ENCODE measurements at regions not wholly inside any gene's neighbourhood (a gene's known extent, or its start where the extent isn't known, plus 50 kb on each side); places are given as distances from the start of the nearest gene placed in this dataset.
"Not testable (repeated sequence)": the region's sequence is repeated elsewhere in the genome, so short reads cannot be mapped to it uniquely, and the experiment has no call there.

DNA sequence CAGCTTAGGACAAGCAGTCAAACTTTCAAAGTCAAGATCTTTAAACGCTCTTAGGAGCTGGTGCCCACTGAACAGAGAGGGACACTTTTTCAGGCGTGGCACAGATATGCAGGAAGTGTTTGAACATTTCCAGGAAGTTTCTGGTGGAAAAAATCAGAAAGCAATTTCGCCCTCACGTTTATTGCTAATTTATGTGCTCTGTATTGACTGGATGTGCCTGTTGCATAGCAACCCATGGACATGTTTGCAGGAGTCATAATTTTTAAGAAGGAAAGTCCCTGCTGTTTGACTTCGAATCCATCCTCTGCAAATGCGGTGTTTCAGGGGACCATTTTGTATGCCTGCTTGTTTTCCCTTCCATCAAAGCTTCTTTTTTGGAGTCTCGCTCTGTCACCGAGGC lies 239.9 kb upstream of the IRF2BP2 start:
- TF ChIP-seq, protein P1, sequence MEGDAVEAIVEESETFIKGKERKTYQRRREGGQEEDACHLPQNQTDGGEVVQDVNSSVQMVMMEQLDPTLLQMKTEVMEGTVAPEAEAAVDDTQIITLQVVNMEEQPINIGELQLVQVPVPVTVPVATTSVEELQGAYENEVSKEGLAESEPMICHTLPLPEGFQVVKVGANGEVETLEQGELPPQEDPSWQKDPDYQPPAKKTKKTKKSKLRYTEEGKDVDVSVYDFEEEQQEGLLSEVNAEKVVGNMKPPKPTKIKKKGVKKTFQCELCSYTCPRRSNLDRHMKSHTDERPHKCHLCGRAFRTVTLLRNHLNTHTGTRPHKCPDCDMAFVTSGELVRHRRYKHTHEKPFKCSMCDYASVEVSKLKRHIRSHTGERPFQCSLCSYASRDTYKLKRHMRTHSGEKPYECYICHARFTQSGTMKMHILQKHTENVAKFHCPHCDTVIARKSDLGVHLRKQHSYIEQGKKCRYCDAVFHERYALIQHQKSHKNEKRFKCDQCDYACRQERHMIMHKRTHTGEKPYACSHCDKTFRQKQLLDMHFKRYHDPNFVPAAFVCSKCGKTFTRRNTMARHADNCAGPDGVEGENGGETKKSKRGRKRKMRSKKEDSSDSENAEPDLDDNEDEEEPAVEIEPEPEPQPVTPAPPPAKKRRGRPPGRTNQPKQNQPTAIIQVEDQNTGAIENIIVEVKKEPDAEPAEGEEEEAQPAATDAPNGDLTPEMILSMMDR (IDR thresholded peaks at IDR 0.05) = no peak
- DNase-seq (ENCODE audit: low spot score) (no peak), ATAC-seq (ENCODE audit: low FRiP score) (no peak)

DNA sequence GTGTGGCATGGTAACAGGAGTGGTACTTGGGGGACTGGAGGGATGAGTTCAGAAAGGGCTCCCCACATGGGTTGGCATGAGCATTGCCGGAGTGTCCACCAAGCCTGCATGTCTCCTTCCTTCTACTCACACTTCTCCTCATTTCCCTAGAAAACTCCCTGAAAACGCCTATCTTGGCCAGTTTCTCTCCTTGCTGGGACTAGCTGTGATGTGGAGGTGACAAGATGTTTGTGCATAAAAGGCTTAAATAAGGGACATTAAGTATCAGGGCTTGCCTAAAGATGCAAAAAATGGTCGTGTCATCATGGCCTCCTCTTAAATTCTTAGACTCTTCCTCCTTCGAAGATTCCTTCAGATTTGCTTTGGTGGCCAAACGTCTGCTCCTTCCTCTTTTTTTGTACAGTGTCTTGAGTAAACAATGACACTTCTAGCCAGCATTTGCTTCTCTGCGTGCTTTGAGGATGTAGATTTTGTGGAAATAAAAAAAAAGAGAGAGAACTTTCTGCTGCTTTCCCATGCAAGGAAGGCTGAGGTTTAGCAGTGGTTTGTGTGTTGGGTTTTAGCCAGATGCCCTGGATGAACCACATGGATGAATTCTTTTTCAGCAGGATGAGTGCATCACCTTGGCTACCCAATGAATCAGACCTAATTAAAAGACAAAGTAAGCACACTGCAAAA lies 239.1 kb upstream of the IRF2BP2 start:
- TF ChIP-seq, protein P1 (IDR thresholded peaks at IDR 0.05) = no peak
- DNase-seq (ENCODE audit: low spot score) (no peak), ATAC-seq (ENCODE audit: low FRiP score) (no peak)

DNA sequence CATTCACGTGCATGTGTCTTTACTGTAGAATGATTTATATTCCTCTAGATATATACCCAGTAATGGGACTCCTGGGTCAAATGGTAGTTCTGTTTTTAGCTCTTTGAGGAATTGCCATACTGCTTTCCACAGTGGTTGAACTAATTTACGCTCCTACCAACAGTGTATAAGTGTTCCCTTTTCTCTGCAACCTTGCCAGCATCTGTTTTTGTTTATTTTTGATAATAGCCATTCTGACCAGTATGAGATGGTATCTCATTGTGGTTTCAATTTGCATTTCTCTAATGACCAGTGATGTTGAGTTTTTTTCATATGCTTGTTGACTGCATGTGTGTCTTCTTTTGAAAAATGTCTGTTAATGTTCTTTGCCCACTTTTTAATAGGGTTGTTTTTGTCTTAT lies 236.8 kb upstream of the IRF2BP2 start:
- not testable (repeated sequence) for DNase-seq (ENCODE audit: low spot score); ATAC-seq (ENCODE audit: low FRiP score)

DNA sequence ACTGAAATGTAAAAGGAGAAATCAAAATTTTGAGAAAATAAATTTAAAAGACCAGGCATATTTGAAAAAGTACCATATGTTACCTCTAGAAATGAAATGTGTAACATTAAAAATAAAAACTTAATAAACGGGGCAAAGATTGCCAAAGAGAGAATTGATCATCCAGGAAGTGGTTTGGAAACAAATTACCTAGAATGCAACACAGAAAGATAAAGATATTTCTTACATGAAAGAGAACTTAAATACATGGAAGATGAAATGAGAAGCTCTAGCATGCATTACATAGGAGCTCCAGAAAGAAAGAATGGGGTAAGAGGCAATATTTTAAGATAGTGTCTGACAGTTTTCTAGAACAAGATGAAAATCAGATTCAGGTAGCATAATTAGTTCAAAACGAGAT lies 235.9 kb upstream of the IRF2BP2 start:
- TF ChIP-seq, protein P1 (IDR thresholded peaks at IDR 0.05) = no peak
- DNase-seq (ENCODE audit: low spot score) (no peak), ATAC-seq (ENCODE audit: low FRiP score) (no peak)

DNA sequence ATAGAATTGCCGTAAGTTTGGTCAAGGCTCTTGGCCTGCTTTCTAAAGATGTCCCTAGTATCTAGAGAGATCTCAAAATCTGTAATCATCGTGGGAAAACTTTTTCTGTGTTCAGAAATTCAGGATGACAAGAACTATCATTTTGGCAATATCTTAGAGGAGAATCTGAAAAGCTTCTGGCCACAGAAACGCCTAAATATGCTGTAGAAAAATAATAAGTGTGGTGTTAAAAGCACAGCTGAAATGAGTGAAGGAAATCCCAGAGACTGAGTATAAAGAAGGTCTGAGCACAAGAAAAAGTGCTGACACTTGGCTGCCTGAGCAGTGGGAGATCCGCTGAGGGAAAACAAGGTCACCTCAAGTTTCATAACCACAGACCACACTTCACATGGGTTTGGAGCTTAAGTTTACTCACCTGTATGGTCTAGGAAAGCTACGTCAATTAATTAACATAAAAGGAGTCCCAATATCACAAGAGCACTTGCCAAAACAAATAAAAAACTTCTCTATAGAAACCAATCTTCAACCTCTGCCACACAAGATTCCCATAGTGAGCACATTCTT lies 235.2 kb upstream of the IRF2BP2 start:
- ATAC-seq (ENCODE audit: low FRiP score) = no peak
- no peak for DNase-seq (ENCODE audit: low spot score)
- TF ChIP-seq, protein P1 (IDR thresholded peaks at IDR 0.05) = no peak

DNA sequence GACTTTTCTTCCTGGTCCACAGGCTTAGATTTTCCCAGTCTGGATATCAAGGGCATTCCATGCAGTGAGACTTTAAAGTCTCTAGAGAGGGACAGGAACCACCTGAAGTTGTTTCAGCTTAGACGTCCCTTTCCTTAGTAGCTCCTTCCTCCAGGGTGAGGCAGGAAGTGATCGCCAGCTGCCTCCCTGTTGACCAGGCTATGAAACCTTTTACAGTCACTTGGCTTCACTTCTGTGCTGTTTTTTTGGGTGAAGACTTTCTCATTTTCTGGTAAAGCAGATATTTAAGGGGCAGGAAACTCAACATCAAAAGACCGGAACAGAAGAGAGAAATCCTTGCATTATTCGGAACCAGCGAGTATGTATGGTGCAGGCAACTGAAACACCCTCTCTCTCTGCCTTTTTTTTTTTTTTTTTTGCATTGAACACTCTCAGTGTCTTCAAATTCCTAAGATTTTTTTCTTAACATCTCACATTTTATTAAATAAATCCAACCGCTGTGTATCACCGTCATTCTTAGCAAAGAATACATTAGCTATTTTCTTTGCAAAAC lies 234.6 kb upstream of the IRF2BP2 start:
- TF ChIP-seq, protein P1 (IDR thresholded peaks at IDR 0.05) = no peak

DNA sequence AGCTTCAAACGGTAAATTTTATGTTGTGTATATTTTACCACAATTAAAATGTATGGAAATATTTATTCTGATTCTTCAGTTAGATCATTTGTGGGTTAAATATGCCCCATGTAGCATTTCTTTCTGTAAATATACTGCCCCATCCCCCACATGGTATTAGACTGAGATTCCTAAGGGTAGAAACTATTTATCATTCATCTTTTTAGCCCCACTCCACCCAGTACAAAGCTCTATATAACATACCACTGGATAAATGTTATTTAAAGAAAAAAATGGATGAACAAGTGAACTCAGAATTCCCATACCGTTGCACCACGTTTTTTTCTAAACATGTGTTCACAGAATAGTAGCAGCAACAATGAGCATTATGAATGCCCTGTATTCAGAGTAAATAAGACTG lies 234.0 kb upstream of the IRF2BP2 start:
- DNase-seq (ENCODE audit: low spot score) (no peak), ATAC-seq (ENCODE audit: low FRiP score) (no peak)
- TF ChIP-seq, protein P1 (IDR thresholded peaks at IDR 0.05) = no peak

More for the DNA sequence above, 234.6 kb upstream of the IRF2BP2 start:
- DNase-seq (ENCODE audit: low spot score) (no peak), ATAC-seq (ENCODE audit: low FRiP score) (no peak)
